ENCODE measurements at regions not wholly inside any gene's neighbourhood (a gene's known extent, or its start where the extent isn't known, plus 50 kb on each side); places are given as distances from the start of the nearest gene placed in this dataset.

DNA sequence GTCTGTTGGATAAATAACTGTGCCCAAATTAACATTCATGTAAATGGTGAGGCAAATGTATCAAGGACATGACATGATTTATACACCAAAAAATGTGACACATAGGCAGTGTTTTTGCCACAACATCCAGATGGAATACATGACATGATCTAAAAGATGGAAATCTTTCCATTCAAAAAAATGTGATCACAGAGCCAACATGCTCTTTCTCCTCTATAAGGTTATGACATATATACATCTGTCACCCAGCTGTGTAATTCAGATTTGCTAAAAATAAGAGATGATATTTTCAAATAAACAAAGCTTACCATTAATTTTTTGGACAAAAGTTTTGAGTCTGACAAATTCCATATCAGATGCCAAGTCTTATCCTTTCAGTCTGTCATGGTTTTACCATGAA lies 95.5 kb upstream of the COL3A1 start:
- Histone ChIP-seq H3K36me3 (replicated peaks in 1 of 2; ENCODE audit: control insufficient read depth in 1 of 2, insufficient read depth in 2 of 2, low read length in 2 of 2) (no peaks in the 10 kb centered on the region), H3K4me1 (ENCODE audit: control insufficient read depth in 1 of 2, insufficient read depth in 2 of 2, low read length in 2 of 2) (no peaks in the 10 kb centered on the region), H3K27me3 (ENCODE audit: control insufficient read depth in 2 of 2, insufficient read depth in 2 of 2, low read length in 2 of 2) (no peaks in the 10 kb centered on the region), H3K79me2 (ENCODE audit: insufficient read depth, low read length) (no peaks in the 10 kb centered on the region), H2AFZ (ENCODE audit: insufficient read depth, low read depth, low read length, poor library complexity, severe bottlenecking) (no peak overlapping the region), H4K20me1 (ENCODE audit: insufficient read depth, low read length) (no peaks in the 10 kb centered on the region), H3K9ac (ENCODE audit: insufficient read depth, low read length, poor library complexity, severe bottlenecking) (no peak overlapping the region), H3K4me3 (replicated peaks in 1 of 3; ENCODE audit: low read depth in 2 of 3, low read length in 3 of 3) (no peak overlapping the region), H3K9me3 (replicated peaks in 1 of 2; ENCODE audit: control insufficient read depth in 1 of 2, insufficient read depth in 1 of 2, low read length in 2 of 2) (peaks cover 0 to 4% of the 10 kb centered on the region in 2 donors), H3K4me2 (replicated peaks; ENCODE audit: extremely low read depth, low read length, poor library complexity, severe bottlenecking) (no peak overlapping the region), H3K27ac (ENCODE audit: low read depth in 1 of 2, low read length in 2 of 2) (no peak overlapping the region)
- H3K4me1 Mint-ChIP-seq: no peaks in the 10 kb centered on the region
- intact Hi-C loops (cut with micrococcal nuclease): no loop called here
- peaks cover 0 to 13% (median 3%) of the 10 kb centered on the region in 7 donors for H3K9me3 Mint-ChIP-seq
- TF ChIP-seq, protein P1, sequence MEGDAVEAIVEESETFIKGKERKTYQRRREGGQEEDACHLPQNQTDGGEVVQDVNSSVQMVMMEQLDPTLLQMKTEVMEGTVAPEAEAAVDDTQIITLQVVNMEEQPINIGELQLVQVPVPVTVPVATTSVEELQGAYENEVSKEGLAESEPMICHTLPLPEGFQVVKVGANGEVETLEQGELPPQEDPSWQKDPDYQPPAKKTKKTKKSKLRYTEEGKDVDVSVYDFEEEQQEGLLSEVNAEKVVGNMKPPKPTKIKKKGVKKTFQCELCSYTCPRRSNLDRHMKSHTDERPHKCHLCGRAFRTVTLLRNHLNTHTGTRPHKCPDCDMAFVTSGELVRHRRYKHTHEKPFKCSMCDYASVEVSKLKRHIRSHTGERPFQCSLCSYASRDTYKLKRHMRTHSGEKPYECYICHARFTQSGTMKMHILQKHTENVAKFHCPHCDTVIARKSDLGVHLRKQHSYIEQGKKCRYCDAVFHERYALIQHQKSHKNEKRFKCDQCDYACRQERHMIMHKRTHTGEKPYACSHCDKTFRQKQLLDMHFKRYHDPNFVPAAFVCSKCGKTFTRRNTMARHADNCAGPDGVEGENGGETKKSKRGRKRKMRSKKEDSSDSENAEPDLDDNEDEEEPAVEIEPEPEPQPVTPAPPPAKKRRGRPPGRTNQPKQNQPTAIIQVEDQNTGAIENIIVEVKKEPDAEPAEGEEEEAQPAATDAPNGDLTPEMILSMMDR (IDR thresholded peaks at IDR 0.05): no peak
- H3K27me3 Mint-ChIP-seq (ENCODE audit: low read depth in 3 of 3): no peaks in the 10 kb centered on the region
- DNase-seq: no peak
- H3K36me3 Mint-ChIP-seq: no peaks in the 10 kb centered on the region
- no peak overlapping the region for H3K4me3 Mint-ChIP-seq
- no peak overlapping the region for H3K27ac Mint-ChIP-seq

DNA sequence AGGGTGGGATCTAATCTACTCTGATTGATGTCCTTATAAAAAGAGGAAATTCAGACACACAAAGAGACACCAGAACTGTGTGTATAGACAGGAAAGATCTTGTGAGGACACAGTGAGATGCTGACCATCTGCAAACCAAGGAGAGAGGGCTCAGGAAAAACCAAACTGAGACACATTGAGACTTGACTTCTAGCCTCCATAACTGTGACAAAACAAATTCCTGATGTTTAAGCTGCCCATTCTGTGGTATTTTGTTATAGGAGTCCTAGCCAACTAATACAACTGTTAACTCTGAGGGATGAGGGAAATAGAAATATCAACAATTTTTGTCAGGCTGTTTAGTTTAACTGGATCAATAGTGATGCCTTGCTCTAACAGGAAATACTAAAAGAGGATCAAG lies 93.4 kb upstream of the COL3A1 start:
- Histone ChIP-seq H3K4me3 (replicated peaks in 1 of 3; ENCODE audit: low read depth in 2 of 3, low read length in 3 of 3) (no peak overlapping the region), H3K4me1 (ENCODE audit: control insufficient read depth in 1 of 2, insufficient read depth in 2 of 2, low read length in 2 of 2) (no peaks in the 10 kb centered on the region), H4K20me1 (ENCODE audit: insufficient read depth, low read length) (no peaks in the 10 kb centered on the region), H3K4me2 (replicated peaks; ENCODE audit: extremely low read depth, low read length, poor library complexity, severe bottlenecking) (no peak overlapping the region), H3K27me3 (ENCODE audit: control insufficient read depth in 2 of 2, insufficient read depth in 2 of 2, low read length in 2 of 2) (no peaks in the 10 kb centered on the region), H3K36me3 (replicated peaks in 1 of 2; ENCODE audit: control insufficient read depth in 1 of 2, insufficient read depth in 2 of 2, low read length in 2 of 2) (no peaks in the 10 kb centered on the region), H3K9ac (ENCODE audit: insufficient read depth, low read length, poor library complexity, severe bottlenecking) (no peak overlapping the region), H3K9me3 (replicated peaks in 1 of 2; ENCODE audit: control insufficient read depth in 1 of 2, insufficient read depth in 1 of 2, low read length in 2 of 2) (no peaks in the 10 kb centered on the region), H3K27ac (ENCODE audit: low read depth in 1 of 2, low read length in 2 of 2) (no peak overlapping the region), H2AFZ (ENCODE audit: insufficient read depth, low read depth, low read length, poor library complexity, severe bottlenecking) (no peak overlapping the region), H3K79me2 (ENCODE audit: insufficient read depth, low read length) (no peaks in the 10 kb centered on the region)
- intact Hi-C loops (cut with micrococcal nuclease): no loop called here
- H3K27me3 Mint-ChIP-seq (ENCODE audit: low read depth in 3 of 3): no peaks in the 10 kb centered on the region
- DNase-seq: no peak
- peaks cover 0 to 10% (median 2%) of the 10 kb centered on the region in 7 donors for H3K9me3 Mint-ChIP-seq
- no peaks in the 10 kb centered on the region for H3K4me1 Mint-ChIP-seq
- TF ChIP-seq, protein P1 (IDR thresholded peaks at IDR 0.05): no peak
- no peak overlapping the region for H3K27ac Mint-ChIP-seq
- no peak overlapping the region for H3K4me3 Mint-ChIP-seq
- no peaks in the 10 kb centered on the region for H3K36me3 Mint-ChIP-seq

Measured in CD14-positive monocyte (primary cell).